ENCODE measurements at regions not wholly inside any gene's neighbourhood (a gene's known extent, or its start where the extent isn't known, plus 50 kb on each side); places are given as distances from the start of the nearest gene placed in this dataset.

- H3K27me3 Mint-ChIP-seq (ENCODE audit: insufficient read depth), result peaks cover 2% of the 10 kb centered on the region; the same call in 1 of the 2 replicates
- TF ChIP-seq CTCF (IDR thresholded peaks at IDR 0.05), result no peak
- peaks cover 62% of the 10 kb centered on the region for H3K4me1 Mint-ChIP-seq (ENCODE audit: low read depth)
- DNase-seq, result peak; percentile 26
- no peaks in the 10 kb centered on the region for H3K36me3 Mint-ChIP-seq (ENCODE audit: low read depth)
- H3K9me3 Mint-ChIP-seq, result no peaks in the 10 kb centered on the region
- H3K27ac Mint-ChIP-seq, result peak overlapping the region; percentile 66
- H3K4me3 Mint-ChIP-seq, result peak overlapping the region; percentile 84
Observed at GRCh38 chr4:107210450-107211239, 174.5 kb upstream of the DKK2 start.

DNA sequence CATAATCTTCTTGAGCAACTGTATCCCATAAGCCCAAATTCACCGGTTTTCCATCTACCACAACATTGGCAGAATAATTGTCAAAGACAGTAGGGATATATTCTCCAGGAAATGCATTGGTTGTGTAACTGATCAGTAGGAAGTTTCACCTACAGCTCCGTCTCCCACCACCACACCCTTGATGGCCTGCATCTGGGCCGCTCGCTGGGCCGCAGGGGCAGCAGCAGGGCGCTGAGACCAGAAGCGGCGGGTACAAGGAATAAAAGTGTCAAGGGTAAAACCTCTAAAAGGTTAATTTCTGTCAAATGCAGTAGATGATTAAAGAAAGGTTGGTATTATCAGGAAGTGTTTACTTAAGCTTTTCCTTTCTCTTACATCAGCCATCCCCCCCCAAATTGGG lies 167.6 kb upstream of the DKK2 start:
- Mint-ChIP-seq H3K4me1 (ENCODE audit: low read depth) (peaks cover 9% of the 10 kb centered on the region), H3K9me3 (no peaks in the 10 kb centered on the region), H3K27ac (no peak overlapping the region), H3K27me3 (ENCODE audit: insufficient read depth) (no peaks in the 10 kb centered on the region), H3K36me3 (ENCODE audit: low read depth) (no peaks in the 10 kb centered on the region), H3K4me3 (no peak overlapping the region)
- no peak for DNase-seq
- no peak for TF ChIP-seq CTCF (IDR thresholded peaks at IDR 0.05)

DNA sequence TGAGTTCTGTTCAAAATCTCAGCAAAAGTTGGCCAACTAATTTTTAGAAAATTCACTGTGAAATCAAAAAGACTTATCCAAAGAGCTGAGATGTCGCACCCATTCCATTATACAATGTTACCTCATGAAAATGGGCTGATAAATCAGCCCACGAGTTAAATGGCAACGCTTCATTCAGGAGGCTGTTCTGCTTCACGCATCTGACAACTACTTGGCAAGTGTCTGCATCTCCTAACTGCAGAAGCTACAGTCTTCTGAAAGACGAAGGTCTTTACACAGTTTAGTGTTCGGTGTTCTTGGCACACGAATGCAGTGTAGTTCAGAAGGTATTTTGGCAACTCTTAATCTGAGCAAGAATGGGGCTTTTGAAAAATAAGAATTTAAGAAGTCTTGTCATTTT lies 166.6 kb upstream of the DKK2 start:
- H3K27me3 Mint-ChIP-seq (ENCODE audit: insufficient read depth), result no peaks in the 10 kb centered on the region
- no peak overlapping the region for H3K4me3 Mint-ChIP-seq
- no peak for TF ChIP-seq CTCF (IDR thresholded peaks at IDR 0.05)
- no peaks in the 10 kb centered on the region for H3K36me3 Mint-ChIP-seq (ENCODE audit: low read depth)
- no peak overlapping the region for H3K27ac Mint-ChIP-seq
- peaks cover 9% of the 10 kb centered on the region for H3K4me1 Mint-ChIP-seq (ENCODE audit: low read depth)
- DNase-seq, result no peak
- H3K9me3 Mint-ChIP-seq, result no peaks in the 10 kb centered on the region

DNA sequence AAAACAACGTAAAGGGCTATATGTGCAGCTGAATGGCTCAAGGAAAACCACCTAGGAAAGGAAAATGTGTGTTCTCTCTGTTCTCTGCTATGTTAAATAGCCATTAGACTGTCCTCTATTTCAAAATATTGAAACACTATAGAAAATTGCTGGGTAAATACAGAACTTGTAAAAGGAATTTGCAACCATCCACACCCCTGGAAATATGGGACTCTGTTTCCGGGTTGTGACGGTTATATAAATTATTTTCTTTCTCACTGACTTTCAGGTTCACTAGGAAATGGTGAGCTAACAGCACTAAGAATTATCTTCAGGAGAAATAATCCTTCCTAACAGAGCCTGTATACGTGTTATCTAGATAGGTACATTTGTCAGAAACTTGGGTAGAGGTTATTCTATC lies 161.0 kb upstream of the DKK2 start:
- H3K36me3 Mint-ChIP-seq (ENCODE audit: low read depth), result peaks cover 3% of the 10 kb centered on the region; the same call in 1 of the 2 replicates
- DNase-seq, result no peak
- TF ChIP-seq CTCF (IDR thresholded peaks at IDR 0.05), result no peak
- no peak overlapping the region for H3K4me3 Mint-ChIP-seq
- no peaks in the 10 kb centered on the region for H3K4me1 Mint-ChIP-seq (ENCODE audit: low read depth)
- peaks cover 2% of the 10 kb centered on the region; the same call in 1 of the 2 replicates for H3K9me3 Mint-ChIP-seq
- H3K27me3 Mint-ChIP-seq (ENCODE audit: insufficient read depth), result 0 out of 2 replicates have a peak, but pooled peaks cover 4% of the 10 kb centered on the region
- no peak overlapping the region for H3K27ac Mint-ChIP-seq

DNA sequence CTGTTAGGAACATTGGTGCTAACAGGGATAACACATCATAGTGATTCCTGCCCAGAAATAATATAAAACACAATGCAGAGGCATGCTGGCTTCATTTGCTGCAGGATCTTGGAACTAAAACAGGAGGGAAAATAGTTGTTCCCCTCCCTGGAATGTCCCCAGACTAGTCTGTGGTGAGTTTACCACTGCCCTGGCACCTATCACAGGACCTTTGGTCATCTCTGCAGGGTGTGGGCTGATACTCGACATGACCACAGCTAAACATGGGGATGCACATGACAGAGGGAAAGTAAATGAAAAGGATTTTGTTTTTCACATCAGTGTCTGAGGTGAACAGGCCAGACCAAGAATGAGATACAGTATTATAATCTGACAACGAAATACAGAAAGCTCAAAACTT lies 160.2 kb upstream of the DKK2 start:
- H3K4me1 Mint-ChIP-seq (ENCODE audit: low read depth), result no peaks in the 10 kb centered on the region
- no peak for DNase-seq
- no peak overlapping the region for H3K27ac Mint-ChIP-seq
- 0 out of 2 replicates have a peak, but pooled peaks cover 4% of the 10 kb centered on the region for H3K27me3 Mint-ChIP-seq (ENCODE audit: insufficient read depth)
- H3K4me3 Mint-ChIP-seq, result no peak overlapping the region
- no peak for TF ChIP-seq CTCF (IDR thresholded peaks at IDR 0.05)
- peaks cover 4% of the 10 kb centered on the region; the same call in 1 of the 2 replicates for H3K9me3 Mint-ChIP-seq
- peaks cover 5% of the 10 kb centered on the region; the same call in 1 of the 2 replicates for H3K36me3 Mint-ChIP-seq (ENCODE audit: low read depth)
